Upper lobe of left lung (tissue), 4 donors: ENCODE measurements at regions not wholly inside any gene's neighbourhood (a gene's known extent, or its start where the extent isn't known, plus 50 kb on each side); places are given as distances from the start of the nearest gene placed in this dataset.
"Not testable (repeated sequence)": the region's sequence is repeated elsewhere in the genome, so short reads cannot be mapped to it uniquely, and the experiment has no call there.

ENCODE experiments used
- CTCF ChIP-seq, 6 experiments: fragments of 450-650 bp in 4 of 6; fragments of 200-600 bp in 2 of 6; sonication (generic) in 2 of 6; IDR thresholded peaks; one replicate each; pipeline ENCODE4 v1.5.1; 2016 to 2019; ENCODE audit warnings: antibody characterized with exemption in 6 of 6
- EP300 ChIP-seq, 4 donors: sonication (generic); formaldehyde crosslinking; IDR thresholded peaks; one replicate each; pipeline ENCODE4 v1.5.1; 2017; ENCODE audit warnings: antibody characterized with exemption in 4 of 4, control low read depth in 2 of 4
- POLR2A ChIP-seq, 4 donors: fragments of 450-650 bp; IDR thresholded peaks; one replicate each; pipeline ENCODE4 v1.5.1; 2016 to 2017; ENCODE audit warnings: antibody characterized with exemption in 4 of 4, mild to moderate bottlenecking in 2 of 4
- POLR2AphosphoS5 ChIP-seq, 2 donors: sonication (generic); formaldehyde crosslinking; IDR thresholded peaks; one replicate each; pipeline ENCODE4 v1.5.1; 2017; ENCODE audit warnings: antibody characterized with exemption in 2 of 2

GRCh38 chr3:125779918-125780317 is 184.6 kb upstream of the OSBPL11 start:
- not testable (repeated sequence) for TF ChIP-seq CTCF, POLR2AphosphoS5, POLR2A, EP300 (IDR thresholded peaks at IDR 0.05)
